ENCODE measurements at regions not wholly inside any gene's neighbourhood (a gene's known extent, or its start where the extent isn't known, plus 50 kb on each side); places are given as distances from the start of the nearest gene placed in this dataset.

DNA sequence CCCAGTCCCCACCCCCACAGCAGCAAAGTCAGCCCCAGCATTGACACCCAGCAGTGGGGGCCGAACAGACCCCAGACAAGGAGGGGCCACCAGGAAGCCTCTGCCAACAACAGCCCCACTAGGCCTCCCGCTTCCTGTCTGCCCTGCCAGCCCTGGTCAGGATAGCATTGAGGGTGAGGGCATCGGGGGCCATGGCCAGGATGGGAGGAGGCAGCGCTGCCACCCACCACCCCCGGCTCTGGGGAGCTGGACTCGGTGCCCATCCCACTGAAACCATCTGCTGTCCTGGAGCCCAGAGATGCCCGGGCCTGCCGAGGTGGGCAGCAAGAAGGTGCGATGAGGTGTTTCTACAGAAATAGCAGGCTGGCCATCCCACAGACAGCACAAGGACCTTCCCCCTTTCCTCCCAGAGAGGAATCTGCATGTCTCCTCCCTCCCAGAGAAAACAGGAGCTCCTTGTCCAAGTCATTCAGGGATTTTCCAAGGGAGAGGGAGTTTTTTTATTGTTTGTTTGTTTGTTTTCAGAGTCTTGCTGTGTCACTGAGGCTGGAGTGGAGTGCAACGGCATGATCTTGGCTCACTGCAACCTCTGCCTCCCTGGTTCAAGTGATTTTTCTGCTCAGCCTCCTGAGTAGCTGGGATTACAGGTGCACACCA, 62.1 kb upstream of the BHLHE23 start:
- Histone ChIP-seq H3K36me3 (ENCODE audit: control insufficient read depth, insufficient read depth, low read length) (no peaks in the 10 kb centered on the region), H3K4me1 (ENCODE audit: control insufficient read depth, insufficient read depth, low read length, poor library complexity, severe bottlenecking) (no peaks in the 10 kb centered on the region), H3K27ac (ENCODE audit: insufficient read depth, low read length, poor library complexity, severe bottlenecking) (no peak overlapping the region), H3K27me3 (replicated peaks; ENCODE audit: control insufficient read depth, insufficient read depth, low read length, poor library complexity, severe bottlenecking) (peaks cover 40% of the 10 kb centered on the region), H3K4me3 (ENCODE audit: insufficient read depth, low read depth, low read length, poor library complexity, severe bottlenecking) (no peak overlapping the region), H3K9me3 (ENCODE audit: control insufficient read depth, low read length) (no peaks in the 10 kb centered on the region)
- no peak for DNase-seq

DNA sequence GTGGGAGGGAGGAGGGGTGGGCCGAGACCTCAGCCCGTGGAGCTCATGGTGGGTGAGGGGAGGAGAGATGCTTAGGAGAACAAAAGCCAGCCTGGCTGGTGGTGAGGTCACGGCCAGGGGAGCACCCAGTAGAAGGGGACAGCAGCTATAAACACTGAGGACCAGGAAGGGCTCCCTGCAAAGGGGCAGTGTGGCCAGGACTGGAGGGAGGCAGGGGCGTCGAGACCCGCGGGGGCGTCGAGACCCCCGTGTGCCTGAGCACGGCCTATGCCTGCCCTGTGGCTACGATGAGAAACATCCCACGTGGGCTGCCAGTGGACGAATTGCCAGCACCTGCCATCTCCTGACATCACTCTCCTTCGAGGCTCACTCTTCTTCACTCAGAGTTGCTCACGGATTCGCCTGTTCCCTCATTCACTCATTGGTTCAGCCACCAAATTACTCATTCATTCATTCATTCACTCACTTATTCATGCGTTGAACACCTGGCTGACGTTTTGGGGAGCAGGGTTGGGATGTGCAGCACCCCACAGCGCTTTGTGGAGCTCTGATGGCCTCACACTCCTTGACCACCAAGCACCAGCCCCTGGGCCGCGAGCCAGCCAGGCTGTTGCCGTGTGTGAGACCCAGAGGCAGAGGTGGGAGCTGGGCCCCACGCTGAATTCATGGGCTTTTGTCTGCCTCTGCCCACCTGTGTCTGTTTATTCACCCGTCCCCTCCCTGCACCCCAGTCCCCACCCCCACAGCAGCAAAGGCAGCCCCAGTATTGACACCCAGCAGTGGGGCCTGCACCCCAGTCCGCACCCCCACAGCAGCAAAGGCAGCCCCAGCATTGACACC, 61.2 kb upstream of the BHLHE23 start:
- no peak overlapping the region for H3K27ac ChIP-seq (ENCODE audit: insufficient read depth, low read length, poor library complexity, severe bottlenecking)
- peaks cover 34% of the 10 kb centered on the region for H3K27me3 ChIP-seq (replicated peaks; ENCODE audit: control insufficient read depth, insufficient read depth, low read length, poor library complexity, severe bottlenecking)
- no peaks in the 10 kb centered on the region for H3K36me3 ChIP-seq (ENCODE audit: control insufficient read depth, insufficient read depth, low read length)
- no peak for DNase-seq
- H3K4me3 ChIP-seq (ENCODE audit: insufficient read depth, low read depth, low read length, poor library complexity, severe bottlenecking): no peak overlapping the region
- H3K4me1 ChIP-seq (ENCODE audit: control insufficient read depth, insufficient read depth, low read length, poor library complexity, severe bottlenecking): no peaks in the 10 kb centered on the region
- no peaks in the 10 kb centered on the region for H3K9me3 ChIP-seq (ENCODE audit: control insufficient read depth, low read length)

DNA sequence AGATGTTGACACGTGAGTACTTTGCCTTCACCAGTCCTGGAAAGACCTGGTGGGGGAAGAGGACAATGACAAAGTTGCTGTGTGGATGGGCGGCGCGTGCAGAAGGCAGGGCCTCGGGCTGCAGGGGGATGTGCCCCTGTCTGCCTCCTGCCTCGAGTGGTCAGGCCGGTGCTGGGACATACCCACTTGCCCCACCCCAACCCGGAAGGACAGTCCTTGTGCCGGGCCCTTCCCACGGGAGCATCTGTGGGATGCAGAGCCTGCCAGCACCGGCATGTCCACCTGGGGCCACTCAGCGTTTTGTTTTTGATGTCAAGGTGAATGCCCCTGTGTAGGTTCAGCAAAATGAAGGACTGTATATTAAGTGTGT, 60.5 kb upstream of the BHLHE23 start:
- H3K4me3 ChIP-seq (ENCODE audit: insufficient read depth, low read depth, low read length, poor library complexity, severe bottlenecking): no peak overlapping the region
- H3K27me3 ChIP-seq (replicated peaks; ENCODE audit: control insufficient read depth, insufficient read depth, low read length, poor library complexity, severe bottlenecking): peaks cover 30% of the 10 kb centered on the region
- H3K27ac ChIP-seq (ENCODE audit: insufficient read depth, low read length, poor library complexity, severe bottlenecking): no peak overlapping the region
- H3K4me1 ChIP-seq (ENCODE audit: control insufficient read depth, insufficient read depth, low read length, poor library complexity, severe bottlenecking): no peaks in the 10 kb centered on the region
- H3K36me3 ChIP-seq (ENCODE audit: control insufficient read depth, insufficient read depth, low read length): no peaks in the 10 kb centered on the region
- DNase-seq: no peak
- no peaks in the 10 kb centered on the region for H3K9me3 ChIP-seq (ENCODE audit: control insufficient read depth, low read length)

DNA sequence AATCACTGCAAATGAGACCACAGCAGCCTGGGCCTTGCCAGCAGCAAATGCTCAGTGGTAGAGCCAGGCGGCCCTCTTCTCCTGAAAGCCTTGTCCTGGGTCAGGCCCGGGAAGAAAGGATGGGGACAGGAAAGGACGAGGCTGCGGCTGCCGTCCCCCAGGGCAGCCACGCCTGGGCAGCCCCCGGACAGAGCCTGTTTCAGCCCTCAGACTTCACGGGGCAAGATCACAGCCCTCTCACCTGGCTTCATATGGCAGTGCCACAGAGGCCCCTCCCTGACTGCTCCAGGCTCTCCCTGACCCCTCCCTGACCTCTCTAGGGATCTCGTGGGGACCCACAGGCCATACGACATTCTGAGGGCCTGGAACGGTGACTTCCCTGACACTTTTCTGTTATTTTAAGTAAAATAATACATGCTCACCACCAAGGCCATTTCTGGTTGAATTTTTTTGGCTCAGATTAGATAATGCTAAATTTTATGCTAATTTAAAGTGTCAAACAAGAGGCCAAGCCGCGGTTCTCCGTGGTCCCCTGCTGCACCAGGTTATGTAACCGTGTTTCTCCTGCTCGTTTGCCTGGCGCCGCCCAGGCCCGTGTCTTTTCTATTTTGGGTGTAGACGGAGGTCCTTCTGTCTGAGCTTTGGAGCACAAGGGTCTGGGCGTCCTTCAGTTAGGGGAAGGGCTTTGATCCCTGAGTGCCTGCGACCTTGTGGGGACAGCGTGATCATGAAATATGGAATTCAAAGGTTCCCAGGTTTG, 59.9 kb upstream of the BHLHE23 start:
- Histone ChIP-seq H3K36me3 (ENCODE audit: control insufficient read depth, insufficient read depth, low read length) (no peaks in the 10 kb centered on the region), H3K9me3 (ENCODE audit: control insufficient read depth, low read length) (no peaks in the 10 kb centered on the region), H3K4me1 (ENCODE audit: control insufficient read depth, insufficient read depth, low read length, poor library complexity, severe bottlenecking) (no peaks in the 10 kb centered on the region), H3K27ac (ENCODE audit: insufficient read depth, low read length, poor library complexity, severe bottlenecking) (no peak overlapping the region), H3K27me3 (replicated peaks; ENCODE audit: control insufficient read depth, insufficient read depth, low read length, poor library complexity, severe bottlenecking) (peaks cover 29% of the 10 kb centered on the region), H3K4me3 (ENCODE audit: insufficient read depth, low read depth, low read length, poor library complexity, severe bottlenecking) (no peak overlapping the region)
- no peak for DNase-seq

DNA sequence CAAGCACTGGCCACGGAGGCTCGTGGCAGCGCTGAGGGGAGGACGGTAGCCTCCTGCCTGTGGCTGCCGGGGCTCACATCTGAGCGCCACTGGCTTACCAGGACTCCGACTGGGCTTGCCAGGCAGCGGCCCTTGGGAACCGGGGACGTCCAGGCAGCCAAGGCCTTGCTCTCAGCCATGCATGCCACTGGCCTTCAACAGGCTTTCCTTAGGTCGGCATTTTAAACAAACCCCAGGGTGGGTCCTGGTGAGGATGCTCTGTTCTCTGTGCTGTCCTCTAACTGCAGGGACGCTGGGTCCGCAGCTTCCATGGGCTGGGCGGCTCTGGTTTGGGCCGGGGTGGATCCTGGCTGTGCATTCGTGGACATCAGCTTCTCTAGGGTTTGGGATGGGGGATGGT, 59.1 kb upstream of the BHLHE23 start:
- no peaks in the 10 kb centered on the region for H3K9me3 ChIP-seq (ENCODE audit: control insufficient read depth, low read length)
- H3K36me3 ChIP-seq (ENCODE audit: control insufficient read depth, insufficient read depth, low read length): no peaks in the 10 kb centered on the region
- H3K4me3 ChIP-seq (ENCODE audit: insufficient read depth, low read depth, low read length, poor library complexity, severe bottlenecking): no peak overlapping the region
- DNase-seq: no peak
- H3K27me3 ChIP-seq (replicated peaks; ENCODE audit: control insufficient read depth, insufficient read depth, low read length, poor library complexity, severe bottlenecking): peaks cover 23% of the 10 kb centered on the region
- no peaks in the 10 kb centered on the region for H3K4me1 ChIP-seq (ENCODE audit: control insufficient read depth, insufficient read depth, low read length, poor library complexity, severe bottlenecking)
- H3K27ac ChIP-seq (ENCODE audit: insufficient read depth, low read length, poor library complexity, severe bottlenecking): no peak overlapping the region

DNA sequence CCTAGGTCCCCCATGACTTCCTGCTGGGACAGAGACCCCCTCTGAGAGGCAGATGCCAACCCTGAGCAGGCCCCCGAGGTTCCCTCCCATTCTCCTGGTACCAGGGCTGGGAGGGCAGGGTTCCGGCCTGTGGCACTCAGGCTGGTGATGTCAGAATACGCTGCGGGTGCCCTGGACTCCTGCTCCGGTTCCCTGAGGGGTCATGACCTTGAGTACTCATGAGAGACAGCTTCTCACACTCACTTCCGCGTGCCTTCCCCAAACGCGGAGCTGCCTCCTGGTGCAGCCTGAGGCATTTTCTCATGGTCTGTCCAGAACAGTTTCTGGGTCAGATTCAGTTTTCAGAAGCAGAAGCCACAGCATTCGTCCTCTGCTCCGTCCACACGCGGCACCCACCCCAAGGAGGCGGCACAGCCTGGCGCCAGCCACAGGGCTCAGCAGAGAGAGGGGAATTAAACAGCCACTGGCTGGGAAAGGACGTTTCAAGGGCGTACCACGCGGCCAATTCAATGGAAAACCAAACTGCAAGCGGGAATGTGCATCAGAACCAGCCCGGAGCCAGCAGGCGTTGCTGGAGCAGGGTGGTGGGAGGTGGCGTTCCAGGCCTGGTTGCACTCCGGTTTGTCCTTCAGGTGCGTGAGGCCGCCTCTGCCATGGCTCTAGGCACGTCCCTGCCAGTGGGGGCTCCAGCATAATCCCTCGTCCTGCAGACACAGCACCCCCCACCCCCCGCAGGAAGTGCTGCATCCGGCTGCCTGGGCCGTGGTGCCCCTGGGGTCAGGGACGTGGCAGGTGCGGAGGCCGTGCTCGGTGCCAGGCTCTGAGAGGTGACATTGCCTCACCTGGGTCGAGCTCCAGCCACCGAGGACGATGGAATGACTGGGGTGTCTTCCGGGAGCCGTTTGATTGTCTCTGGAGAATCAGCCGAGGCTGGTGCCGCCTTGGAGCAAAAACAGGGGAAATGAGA, 58.3 kb upstream of the BHLHE23 start:
- no peaks in the 10 kb centered on the region for H3K4me1 ChIP-seq (ENCODE audit: control insufficient read depth, insufficient read depth, low read length, poor library complexity, severe bottlenecking)
- no peaks in the 10 kb centered on the region for H3K36me3 ChIP-seq (ENCODE audit: control insufficient read depth, insufficient read depth, low read length)
- H3K4me3 ChIP-seq (ENCODE audit: insufficient read depth, low read depth, low read length, poor library complexity, severe bottlenecking): no peak overlapping the region
- H3K27me3 ChIP-seq (replicated peaks; ENCODE audit: control insufficient read depth, insufficient read depth, low read length, poor library complexity, severe bottlenecking): peaks cover 26% of the 10 kb centered on the region
- H3K9me3 ChIP-seq (ENCODE audit: control insufficient read depth, low read length): no peaks in the 10 kb centered on the region
- no peak for DNase-seq
- H3K27ac ChIP-seq (ENCODE audit: insufficient read depth, low read length, poor library complexity, severe bottlenecking): no peak overlapping the region

DNA sequence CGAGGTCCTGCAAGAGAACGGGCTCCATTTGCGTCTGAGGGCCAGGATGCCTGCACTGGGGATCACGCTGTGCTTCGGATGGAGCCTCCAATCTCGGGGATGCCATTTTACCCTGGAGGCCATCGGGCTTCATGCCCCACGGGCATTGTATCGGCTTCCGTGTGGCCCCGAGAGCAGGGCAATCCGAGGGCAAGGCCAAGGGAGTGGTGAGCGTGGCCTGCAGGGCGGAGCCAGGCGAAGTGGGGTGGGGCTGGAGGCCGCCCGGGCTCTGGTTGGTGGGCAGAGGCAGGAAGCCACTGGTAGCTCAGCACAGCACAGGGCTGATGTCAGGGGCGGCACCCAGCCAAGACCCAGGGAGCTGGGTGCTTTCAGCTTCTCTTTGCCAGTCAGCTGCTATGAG, 57.5 kb upstream of the BHLHE23 start:
- Histone ChIP-seq H3K27me3 (replicated peaks; ENCODE audit: control insufficient read depth, insufficient read depth, low read length, poor library complexity, severe bottlenecking) (peaks cover 21% of the 10 kb centered on the region), H3K9me3 (ENCODE audit: control insufficient read depth, low read length) (no peaks in the 10 kb centered on the region), H3K4me3 (ENCODE audit: insufficient read depth, low read depth, low read length, poor library complexity, severe bottlenecking) (no peak overlapping the region), H3K4me1 (ENCODE audit: control insufficient read depth, insufficient read depth, low read length, poor library complexity, severe bottlenecking) (no peaks in the 10 kb centered on the region), H3K27ac (ENCODE audit: insufficient read depth, low read length, poor library complexity, severe bottlenecking) (no peak overlapping the region), H3K36me3 (ENCODE audit: control insufficient read depth, insufficient read depth, low read length) (no peaks in the 10 kb centered on the region)
- DNase-seq: no peak

DNA sequence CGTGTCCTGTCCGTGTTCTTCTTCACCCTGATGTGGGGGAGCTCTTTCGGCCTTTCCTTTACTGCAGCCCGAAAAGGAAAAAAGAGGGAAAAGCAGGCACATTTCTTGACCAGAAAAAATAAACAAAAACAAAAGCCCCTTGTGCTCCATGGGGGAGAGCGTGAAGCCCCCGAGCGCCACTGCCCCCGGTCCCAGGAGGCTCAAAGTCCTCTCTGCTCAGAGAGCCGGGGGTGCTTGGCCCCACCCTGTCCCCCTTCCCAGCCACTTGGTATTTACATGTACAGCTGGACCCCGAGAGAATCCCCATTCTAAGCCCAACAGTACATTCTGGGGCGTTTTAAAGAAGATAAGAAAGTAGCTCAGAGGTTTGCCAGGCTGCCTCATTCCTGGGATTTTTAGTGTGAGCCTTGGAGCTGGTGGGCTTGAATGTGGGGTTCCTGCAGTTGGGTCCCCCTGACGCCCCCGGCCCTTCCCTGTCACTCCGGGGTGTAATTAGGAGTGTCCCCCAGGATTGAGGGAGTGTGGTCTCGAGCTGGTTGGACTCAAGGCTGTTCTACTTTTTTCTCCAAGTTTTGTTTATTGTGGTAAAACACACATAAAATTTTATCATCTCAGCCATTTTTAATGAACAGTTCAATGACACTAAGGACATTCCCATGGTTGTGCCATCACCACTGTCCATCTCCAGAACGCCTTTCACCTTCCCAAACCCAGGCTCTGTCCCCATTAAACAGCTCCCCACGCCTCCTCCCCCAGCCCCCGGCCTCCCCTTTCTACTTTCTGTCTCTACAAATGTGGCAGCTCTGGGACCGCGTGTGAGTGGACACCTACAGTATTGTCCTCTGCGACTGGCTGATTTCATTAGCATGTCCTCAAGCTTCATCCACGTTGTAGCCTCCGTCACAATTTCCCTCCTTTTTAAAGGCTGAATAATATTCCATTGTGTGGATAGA, 55.7 kb upstream of the BHLHE23 start:
- Histone ChIP-seq H3K36me3 (ENCODE audit: control insufficient read depth, insufficient read depth, low read length) (no peaks in the 10 kb centered on the region), H3K9me3 (ENCODE audit: control insufficient read depth, low read length) (no peaks in the 10 kb centered on the region), H3K4me3 (ENCODE audit: insufficient read depth, low read depth, low read length, poor library complexity, severe bottlenecking) (no peak overlapping the region), H3K27me3 (replicated peaks; ENCODE audit: control insufficient read depth, insufficient read depth, low read length, poor library complexity, severe bottlenecking) (peaks cover 9% of the 10 kb centered on the region), H3K27ac (ENCODE audit: insufficient read depth, low read length, poor library complexity, severe bottlenecking) (no peak overlapping the region), H3K4me1 (ENCODE audit: control insufficient read depth, insufficient read depth, low read length, poor library complexity, severe bottlenecking) (no peaks in the 10 kb centered on the region)
- DNase-seq: no peak

DNA sequence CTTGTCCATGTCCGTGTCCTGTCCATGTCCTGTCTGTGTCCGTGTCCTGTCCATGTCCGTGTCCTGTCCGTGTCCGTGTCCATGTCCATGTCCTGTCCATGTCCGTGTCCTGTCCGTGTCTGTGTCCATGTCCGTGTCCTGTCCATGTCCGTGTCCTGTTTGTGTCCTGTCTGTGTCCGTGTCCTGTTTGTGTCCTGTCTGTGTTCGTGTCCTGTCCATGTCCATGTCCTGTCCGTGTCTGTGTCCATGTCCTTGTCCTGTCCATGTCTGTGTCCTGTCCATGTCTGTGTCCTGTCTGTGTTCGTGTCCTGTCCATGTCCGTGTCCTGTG, 55.0 kb upstream of the BHLHE23 start:
- Histone ChIP-seq H3K27me3 (replicated peaks; ENCODE audit: control insufficient read depth, insufficient read depth, low read length, poor library complexity, severe bottlenecking) (peaks cover 9% of the 10 kb centered on the region), H3K36me3 (ENCODE audit: control insufficient read depth, insufficient read depth, low read length) (no peaks in the 10 kb centered on the region), H3K4me3 (ENCODE audit: insufficient read depth, low read depth, low read length, poor library complexity, severe bottlenecking) (no peak overlapping the region), H3K9me3 (ENCODE audit: control insufficient read depth, low read length) (no peaks in the 10 kb centered on the region), H3K27ac (ENCODE audit: insufficient read depth, low read length, poor library complexity, severe bottlenecking) (no peak overlapping the region), H3K4me1 (ENCODE audit: control insufficient read depth, insufficient read depth, low read length, poor library complexity, severe bottlenecking) (no peaks in the 10 kb centered on the region)
- DNase-seq: no peak
